SK-N-SH (cell line): ENCODE measurements at regions not wholly inside any gene's neighbourhood (a gene's known extent, or its start where the extent isn't known, plus 50 kb on each side); places are given as distances from the start of the nearest gene placed in this dataset.

Experiments
- CTCF ChIA-PET: fragments of 300-600, 350-600 bp; formaldehyde crosslinking; extraction: SDS; loops from one replicate; lab custom pipeline; 2021; lab: Yijun Ruan, JAX
- POLR2A ChIA-PET: fragments of 350-600 bp; sonication (Branson Sonifier 250); formaldehyde crosslinking; extraction: SDS; loops from one replicate; lab custom pipeline; 2020; ENCODE audit warnings: antibody characterized with exemption, inconsistent platforms; lab: Yijun Ruan, JAX
- DNase-seq: peaks from one replicate; pipeline ENCODE4 v3.0.0; 2012
- H2AFZ ChIP-seq: fragments of 200-600 bp; sonication (generic); 2 replicates; pipeline ENCODE4 v1.8.1; 2016; ENCODE audit warnings: antibody characterized with exemption, mild to moderate bottlenecking, low read depth
- H3F3A ChIP-seq: fragments of 200-600 bp; sonication (generic); replicated peaks from 2 replicates; pipeline ENCODE3; 2016; ENCODE audit warnings: antibody characterized with exemption, mild to moderate bottlenecking; ENCODE audit not compliant: insufficient read depth
- H3K27ac ChIP-seq, 2 experiments: fragments of 200-500 bp in 1 of 2; fragments of 200-600 bp in 1 of 2; sonication (Bioruptor generic) in 1 of 2; sonication (generic), shearing (Covaris generic) in 1 of 2; 2 replicates each; pipeline versions ENCODE4 v1.5.1 to v1.6.1; 2014 to 2016; ENCODE audit warnings: low read depth in 2 of 2, inconsistent platforms in 1 of 2, low read length in 1 of 2, mild to moderate bottlenecking in 1 of 2, mixed read lengths in 1 of 2
- H3K27me3 ChIP-seq: fragments of 200-600 bp; sonication (generic), shearing (Covaris generic); 2 replicates; pipeline ENCODE4 v1.6.1; 2016; ENCODE audit warnings: mixed run types; ENCODE audit not compliant: insufficient read depth
- H3K36me3 ChIP-seq, 2 experiments: fragments of 200-500 bp in 1 of 2; fragments of 200-600 bp in 1 of 2; sonication (Bioruptor generic) in 1 of 2; sonication (generic) in 1 of 2; replicated peaks in 1 of 2; 2 replicates each; pipeline versions ENCODE3 to v1.5.1; 2014 to 2016; ENCODE audit warnings: low read length in 1 of 2, mild to moderate bottlenecking in 1 of 2; ENCODE audit not compliant: insufficient read depth in 2 of 2, control insufficient read depth in 1 of 2
- H3K4me1 ChIP-seq, 2 experiments: fragments of 200-500 bp in 1 of 2; fragments of 200-600 bp in 1 of 2; sonication (Bioruptor generic) in 1 of 2; sonication (generic), shearing (Covaris generic) in 1 of 2; 2 replicates each; pipeline versions ENCODE4 v1.5.1 to v1.6.1; 2014 to 2016; ENCODE audit warnings: low read depth in 1 of 2, low read length in 1 of 2, mixed run types in 1 of 2; ENCODE audit not compliant: insufficient read depth in 2 of 2, control insufficient read depth in 1 of 2
- H3K4me2 ChIP-seq: fragments of 200-600 bp; sonication (generic), shearing (Covaris generic); 2 replicates; pipeline ENCODE4 v1.6.1; 2017; ENCODE audit warnings: mixed run types
- H3K4me3 ChIP-seq, 2 experiments: fragments of 200-500 bp in 1 of 2; fragments of 200-600 bp in 1 of 2; sonication (Bioruptor generic) in 1 of 2; sonication (generic), shearing (Covaris generic) in 1 of 2; 2 replicates each; pipeline versions ENCODE4 v1.5.1 to v1.8.1; 2014 to 2016; ENCODE audit warnings: low read depth in 2 of 2, inconsistent platforms in 1 of 2, low read length in 1 of 2, mild to moderate bottlenecking in 1 of 2, mixed read lengths in 1 of 2, moderate library complexity in 1 of 2
- H3K79me2 ChIP-seq: fragments of 200-600 bp; sonication (generic); 2 replicates; pipeline ENCODE4 v1.8.1; 2017; ENCODE audit warnings: mild to moderate bottlenecking; ENCODE audit not compliant: insufficient read depth
- H3K9ac ChIP-seq: fragments of 200-600 bp; sonication (generic); 2 replicates; pipeline ENCODE4 v1.6.1; 2017; ENCODE audit warnings: mixed run types
- H3K9me2 ChIP-seq: fragments of 200-600 bp; sonication (generic); 2 replicates; pipeline ENCODE4 v1.6.1; 2017; ENCODE audit warnings: mixed run types
- H3K9me3 ChIP-seq: fragments of 200-600 bp; sonication (generic); 2 replicates; pipeline ENCODE4 v1.6.1; 2017; ENCODE audit warnings: mixed run types, mild to moderate bottlenecking, moderate library complexity
- H4K20me1 ChIP-seq: fragments of 200-600 bp; sonication (generic); 2 replicates; pipeline ENCODE4 v1.6.1; 2017; ENCODE audit warnings: mild to moderate bottlenecking, mixed run types; ENCODE audit not compliant: insufficient read depth
- CHD2 ChIP-seq: fragments of 150-350 bp; IDR thresholded peaks from 2 replicates; pipeline ENCODE4 v1.6.1; 2018; ENCODE audit warnings: low read length; ENCODE audit not compliant: partially characterized antibody
- ELF1 ChIP-seq: IDR thresholded peaks from 2 replicates; pipeline ENCODE4 v1.4.0; 2012
- EP300 ChIP-seq, 2 experiments: IDR thresholded peaks; 2 replicates each; pipeline versions ENCODE4 v1.4.0 to v1.6.1; 2012; ENCODE audit warnings: borderline replicate concordance in 1 of 2, low read depth in 1 of 2, low read length in 1 of 2
- EZH2phosphoT487 ChIP-seq: fragments of 200-600 bp; sonication (generic); IDR thresholded peaks from 2 replicates; pipeline ENCODE4 v1.6.1; 2017; ENCODE audit warnings: low read depth, mixed run types, mild to moderate bottlenecking, antibody characterized with exemption, moderate library complexity, borderline replicate concordance
- FOSL2 ChIP-seq: IDR thresholded peaks from 2 replicates; pipeline ENCODE4 v1.4.0; 2012; ENCODE audit warnings: low read depth, mild to moderate bottlenecking, moderate library complexity, borderline replicate concordance
- FOXJ3 ChIP-seq: sonication (generic); formaldehyde crosslinking; IDR thresholded peaks from 2 replicates; pipeline ENCODE4 v1.5.1; 2020; ENCODE audit warnings: mild to moderate bottlenecking, missing genetic modification reagents
- GABPA ChIP-seq: IDR thresholded peaks from 2 replicates; pipeline ENCODE4 v1.4.0; 2012; ENCODE audit warnings: low read depth, mild to moderate bottlenecking
- JUND ChIP-seq: IDR thresholded peaks from 2 replicates; pipeline ENCODE4 v1.4.0; 2012
- MAX ChIP-seq: IDR thresholded peaks from 2 replicates; pipeline ENCODE4 v1.4.0; 2012; ENCODE audit warnings: low read depth
- MEF2A ChIP-seq: IDR thresholded peaks from 2 replicates; pipeline ENCODE4 v1.4.0; 2012; ENCODE audit warnings: low read depth, borderline replicate concordance
- MXI1 ChIP-seq: IDR thresholded peaks from 2 replicates; pipeline ENCODE4 v1.6.1; 2012; ENCODE audit warnings: mild to moderate bottlenecking, low read depth, low read length, improper control_type of control experiment
- POLR2AphosphoS5 ChIP-seq: IDR thresholded peaks from 2 replicates; pipeline ENCODE4 v1.6.1; 2012; ENCODE audit warnings: low read depth, low read length
- RAD21 ChIP-seq: IDR thresholded peaks from 2 replicates; pipeline ENCODE4 v1.6.1; 2012; ENCODE audit warnings: mild to moderate bottlenecking, low read length
- REST ChIP-seq: IDR thresholded peaks from 2 replicates; pipeline ENCODE4 v1.6.1; 2012; ENCODE audit warnings: mild to moderate bottlenecking, low read depth, low read length, moderate library complexity
- SIN3A ChIP-seq: IDR thresholded peaks from 2 replicates; pipeline ENCODE4 v1.6.1; 2012; ENCODE audit warnings: low read depth, mild to moderate bottlenecking, low read length, moderate library complexity, borderline replicate concordance
- TCF12 ChIP-seq: IDR thresholded peaks from 2 replicates; pipeline ENCODE4 v1.4.0; 2012
- USF1 ChIP-seq: IDR thresholded peaks from 2 replicates; pipeline ENCODE4 v1.4.0; 2012; ENCODE audit warnings: low read depth, borderline replicate concordance
- USF2 ChIP-seq: fragments of 150-350 bp; IDR thresholded peaks from 2 replicates; pipeline ENCODE4 v1.6.1; 2017; ENCODE audit warnings: antibody characterized with exemption, low read length, low read depth, borderline replicate concordance
- YY1 ChIP-seq: IDR thresholded peaks from 2 replicates; pipeline ENCODE4 v1.4.0; 2012; ENCODE audit warnings: low read depth, mild to moderate bottlenecking
- WGBS: methylation state at CpG from one replicate; pipeline ENCODE4 v1.1.6; 2017; ENCODE audit warnings: low lambda C conversion rate; 5-methylcytosine and 5-hydroxymethylcytosine counted together
- TF ChIP-seq, protein P1 (sequence below): fragments of 150-350 bp; IDR thresholded peaks from 2 replicates; pipeline ENCODE4 v1.6.1; 2016; ENCODE audit warnings: mild to moderate bottlenecking, low read depth, low read length
- TF ChIP-seq, protein P2 (sequence below): IDR thresholded peaks from 2 replicates; pipeline ENCODE4; 2012

- Histone ChIP-seq H4K20me1 (no peaks in the 10 kb centered on the region), H3K4me3 (no peak overlapping the region), H3K36me3 (no peaks in the 10 kb centered on the region), H3K79me2 (no peaks in the 10 kb centered on the region), H3K4me1 (peaks cover 0 to 10% of the 10 kb centered on the region in 2 experiments; a peak in 2 of 4 replicates), H3K9me3 (no peaks in the 10 kb centered on the region), H3K9ac (peak overlapping the region; percentile 34), H3K9me2 (no peaks in the 10 kb centered on the region), H2AFZ (peak overlapping the region; percentile 65; the same call in 1 of the 2 replicates), H3K27ac (peak overlapping the region; percentile 22 to 85; a peak in 3 of 4 replicates), H3F3A (peaks cover 19% of the 10 kb centered on the region), H3K27me3 (no peaks in the 10 kb centered on the region), H3K4me2 (peak overlapping the region; percentile 10; the same call in 1 of the 2 replicates)
- DNase-seq: no peak
- 9% methylated on average over 1 of the region's 1 CpG for WGBS
- ChIA-PET CTCF (no interaction called here), POLR2A (no interaction called here)
- TF ChIP-seq JUND: 0 out of 2 replicates have a peak, but pooled peaks have one; percentile 16
- TF ChIP-seq FOXJ3 (CRISPR knock-in tag): no peak
- TF ChIP-seq FOSL2: peak; percentile 18; the same call in 1 of the 2 replicates
Measured at GRCh38 chr21:28230559-28230958, 762.1 kb downstream of the LTN1 start.

DNA sequence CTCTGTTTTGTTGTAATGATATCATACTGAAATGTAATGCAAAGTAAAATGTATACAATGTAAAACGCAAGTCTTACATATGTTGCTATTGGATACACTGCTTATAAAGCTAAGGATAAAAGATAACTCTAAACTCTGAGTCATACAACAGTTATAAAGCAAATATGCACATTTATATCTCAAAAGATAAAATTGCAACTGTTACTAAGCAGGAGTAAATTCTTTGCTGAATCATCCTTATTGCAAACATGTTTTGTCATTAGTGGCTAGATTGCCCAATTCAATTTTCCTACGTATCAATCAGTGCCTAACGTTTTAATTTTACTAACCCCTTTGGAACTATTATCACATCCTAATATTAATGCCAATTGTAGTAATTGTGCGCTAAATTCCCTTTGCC lies 762.9 kb downstream of the LTN1 start:
- Histone ChIP-seq H3K36me3 (no peaks in the 10 kb centered on the region), H3K9me2 (no peaks in the 10 kb centered on the region), H3K4me2 (no peak overlapping the region), H3K27ac (peak overlapping the region; percentile 47 to 85), H3K27me3 (no peaks in the 10 kb centered on the region), H2AFZ (no peak overlapping the region), H3K4me1 (peaks cover 0 to 10% of the 10 kb centered on the region in 2 experiments; a peak in 2 of 4 replicates), H3K79me2 (no peaks in the 10 kb centered on the region), H3F3A (peaks cover 19% of the 10 kb centered on the region), H4K20me1 (no peaks in the 10 kb centered on the region), H3K9me3 (no peaks in the 10 kb centered on the region), H3K4me3 (no peak overlapping the region), H3K9ac (no peak overlapping the region; the same call in 1 of the 2 replicates)
- POLR2A ChIA-PET: no interaction called here
- 25% methylated on average over 4 of the region's 4 CpGs for WGBS
- no peak for DNase-seq
- CTCF ChIA-PET: no interaction called here
- TF ChIP-seq EZH2phosphoT487: no peak
- no peak for TF ChIP-seq GABPA
- TF ChIP-seq TCF12: peak; percentile 93
- no peak for TF ChIP-seq YY1
- TF ChIP-seq USF2: no peak
- TF ChIP-seq USF1: no peak
- TF ChIP-seq SIN3A: no peak
- peak; percentile 71; the same call in 1 of the 2 replicates for TF ChIP-seq MEF2A
- TF ChIP-seq POLR2AphosphoS5: peak; percentile 45; the same call in 1 of the 2 replicates
- TF ChIP-seq CHD2: no peak
- no peak for TF ChIP-seq REST
- TF ChIP-seq, protein P1, sequence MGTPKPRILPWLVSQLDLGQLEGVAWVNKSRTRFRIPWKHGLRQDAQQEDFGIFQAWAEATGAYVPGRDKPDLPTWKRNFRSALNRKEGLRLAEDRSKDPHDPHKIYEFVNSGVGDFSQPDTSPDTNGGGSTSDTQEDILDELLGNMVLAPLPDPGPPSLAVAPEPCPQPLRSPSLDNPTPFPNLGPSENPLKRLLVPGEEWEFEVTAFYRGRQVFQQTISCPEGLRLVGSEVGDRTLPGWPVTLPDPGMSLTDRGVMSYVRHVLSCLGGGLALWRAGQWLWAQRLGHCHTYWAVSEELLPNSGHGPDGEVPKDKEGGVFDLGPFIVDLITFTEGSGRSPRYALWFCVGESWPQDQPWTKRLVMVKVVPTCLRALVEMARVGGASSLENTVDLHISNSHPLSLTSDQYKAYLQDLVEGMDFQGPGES: no peak
- peak; percentile 90 for TF ChIP-seq JUND
- TF ChIP-seq EP300 (IDR thresholded peaks at IDR 0.05; ENCODE audit: borderline replicate concordance in 1 of 2, low read depth in 1 of 2, low read length in 1 of 2): peak in 1 of 2 experiments; percentile 91; a peak in 3 of 4 replicates
- no peak for TF ChIP-seq FOXJ3 (CRISPR knock-in tag)
- TF ChIP-seq RAD21: no peak
- TF ChIP-seq, protein P2, sequence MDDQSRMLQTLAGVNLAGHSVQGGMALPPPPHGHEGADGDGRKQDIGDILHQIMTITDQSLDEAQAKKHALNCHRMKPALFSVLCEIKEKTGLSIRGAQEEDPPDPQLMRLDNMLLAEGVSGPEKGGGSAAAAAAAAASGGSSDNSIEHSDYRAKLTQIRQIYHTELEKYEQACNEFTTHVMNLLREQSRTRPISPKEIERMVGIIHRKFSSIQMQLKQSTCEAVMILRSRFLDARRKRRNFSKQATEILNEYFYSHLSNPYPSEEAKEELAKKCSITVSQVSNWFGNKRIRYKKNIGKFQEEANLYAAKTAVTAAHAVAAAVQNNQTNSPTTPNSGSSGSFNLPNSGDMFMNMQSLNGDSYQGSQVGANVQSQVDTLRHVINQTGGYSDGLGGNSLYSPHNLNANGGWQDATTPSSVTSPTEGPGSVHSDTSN: peak; percentile 94
- no peak for TF ChIP-seq MAX
- TF ChIP-seq MXI1: no peak
- no peak for TF ChIP-seq ELF1
